Parathyroid adenoma (tissue), 2 donors: ENCODE measurements at regions not wholly inside any gene's neighbourhood (a gene's known extent, or its start where the extent isn't known, plus 50 kb on each side); places are given as distances from the start of the nearest gene placed in this dataset.

Experiments used
- H2AFZ ChIP-seq: fragments of 300-600 bp; sonication (generic); one replicate; pipeline ENCODE4 v1.7.0; 2017; ENCODE audit warnings: antibody characterized with exemption, mild to moderate bottlenecking
- H3K27ac ChIP-seq: fragments of 300-600 bp; sonication (generic); one replicate; pipeline ENCODE4 v1.7.0; 2017
- H3K27me3 ChIP-seq: fragments of 300-600 bp; sonication (generic); one replicate; pipeline ENCODE4 v1.7.0; 2017; ENCODE audit warnings: low read length; ENCODE audit not compliant: control insufficient read depth, insufficient read depth
- H3K36me3 ChIP-seq: fragments of 300-600 bp; sonication (generic); one replicate; pipeline ENCODE4 v1.7.0; 2017; ENCODE audit warnings: low read length; ENCODE audit not compliant: control insufficient read depth, insufficient read depth
- H3K4me1 ChIP-seq: fragments of 300-600 bp; sonication (generic); one replicate; pipeline ENCODE4 v1.7.0; 2017; ENCODE audit warnings: control low read depth
- H3K4me2 ChIP-seq: fragments of 300-600 bp; sonication (generic); one replicate; pipeline ENCODE4 v1.7.0; 2017; ENCODE audit warnings: low read length
- H3K4me3 ChIP-seq: fragments of 300-600 bp; sonication (generic); one replicate; pipeline ENCODE4 v1.7.0; 2017; ENCODE audit warnings: low read depth, low read length
- H3K79me2 ChIP-seq: fragments of 300-600 bp; sonication (generic); one replicate; pipeline ENCODE4 v1.7.0; 2017; ENCODE audit warnings: control low read depth
- H3K9ac ChIP-seq: fragments of 300-600 bp; sonication (generic); one replicate; pipeline ENCODE4 v1.7.0; 2017; ENCODE audit warnings: mild to moderate bottlenecking
- H3K9me3 ChIP-seq: fragments of 300-600 bp; sonication (generic); one replicate; pipeline ENCODE4 v1.7.0; 2017; ENCODE audit warnings: low read length; ENCODE audit not compliant: control insufficient read depth
- CTCF ChIP-seq: fragments of 300-600 bp; sonication (generic); IDR thresholded peaks from one replicate; pipeline ENCODE4 v1.7.0; 2017; ENCODE audit warnings: antibody characterized with exemption, mild to moderate bottlenecking
- donor health status: primary hyperparathyroidism.

GRCh38 chr5:34591723-34592122 is 64.4 kb upstream of the RAI14 start:
- H3K36me3 ChIP-seq = no peaks in the 10 kb centered on the region
- no peaks in the 10 kb centered on the region for H3K9me3 ChIP-seq
- H3K27me3 ChIP-seq = no peaks in the 10 kb centered on the region
- H3K27ac ChIP-seq = no peak overlapping the region
- H3K4me1 ChIP-seq = no peaks in the 10 kb centered on the region
- no peak overlapping the region for H3K4me2 ChIP-seq
- no peaks in the 10 kb centered on the region for H3K79me2 ChIP-seq
- no peak overlapping the region for H2AFZ ChIP-seq
- H3K4me3 ChIP-seq = no peak overlapping the region
- H3K9ac ChIP-seq = no peak overlapping the region
- no peak for TF ChIP-seq CTCF

- H2AFZ ChIP-seq = no peak overlapping the region
- H3K27ac ChIP-seq = no peak overlapping the region
- H3K9me3 ChIP-seq = no peaks in the 10 kb centered on the region
- H3K79me2 ChIP-seq = no peaks in the 10 kb centered on the region
- no peaks in the 10 kb centered on the region for H3K27me3 ChIP-seq
- no peaks in the 10 kb centered on the region for H3K36me3 ChIP-seq
- no peak for TF ChIP-seq CTCF
- H3K4me3 ChIP-seq = no peak overlapping the region
- H3K4me2 ChIP-seq = no peak overlapping the region
- H3K9ac ChIP-seq = no peak overlapping the region
- H3K4me1 ChIP-seq = no peaks in the 10 kb centered on the region
Observed at GRCh38 chr5:34597034-34598027, 58.8 kb upstream of the RAI14 start.

- H3K4me2 ChIP-seq = no peak overlapping the region
- H2AFZ ChIP-seq = no peak overlapping the region
- no peaks in the 10 kb centered on the region for H3K36me3 ChIP-seq
- no peaks in the 10 kb centered on the region for H3K79me2 ChIP-seq
- H3K4me1 ChIP-seq = no peaks in the 10 kb centered on the region
- no peaks in the 10 kb centered on the region for H3K27me3 ChIP-seq
- H3K9me3 ChIP-seq = no peaks in the 10 kb centered on the region
- H3K27ac ChIP-seq = no peak overlapping the region
- H3K9ac ChIP-seq = no peak overlapping the region
- no peak overlapping the region for H3K4me3 ChIP-seq
- TF ChIP-seq CTCF = no peak
Observed at GRCh38 chr5:34598177-34598794, 57.8 kb upstream of the RAI14 start.

GRCh38 chr5:34599471-34600117 is 56.5 kb upstream of the RAI14 start:
- Histone ChIP-seq H3K36me3 (no peaks in the 10 kb centered on the region), H2AFZ (no peak overlapping the region), H3K4me1 (no peaks in the 10 kb centered on the region), H3K79me2 (no peaks in the 10 kb centered on the region), H3K9ac (no peak overlapping the region), H3K27me3 (no peaks in the 10 kb centered on the region), H3K4me2 (no peak overlapping the region), H3K9me3 (no peaks in the 10 kb centered on the region), H3K27ac (no peak overlapping the region), H3K4me3 (no peak overlapping the region)
- TF ChIP-seq CTCF = no peak
